Testis (tissue), 2 donors: ENCODE measurements at regions not wholly inside any gene's neighbourhood (a gene's known extent, or its start where the extent isn't known, plus 50 kb on each side); places are given as distances from the start of the nearest gene placed in this dataset.

ENCODE experiments used
- DNase-seq: peaks from one replicate; pipeline ENCODE4 v3.0.0-alpha.2; 2019
- H3K27ac ChIP-seq, 2 donors: fragments of 200-600 bp; sonication (generic); one replicate each; pipeline ENCODE4 v1.5.1; 2019
- H3K27me3 ChIP-seq: fragments of 200-600 bp; sonication (generic); one replicate; pipeline ENCODE4 v1.5.1; 2019
- H3K36me3 ChIP-seq: fragments of 200-600 bp; sonication (generic); one replicate; pipeline ENCODE4 v1.5.1; 2017; ENCODE audit warnings: low read depth; ENCODE audit errors: missing control alignments
- H3K4me1 ChIP-seq: fragments of 200-600 bp; sonication (generic); one replicate; pipeline ENCODE4 v1.5.1; 2019
- H3K4me3 ChIP-seq, 2 donors: fragments of 200-600 bp; sonication (generic); one replicate each; pipeline ENCODE4 v1.5.1; 2017 to 2019
- H3K9me3 ChIP-seq: fragments of 200-600 bp; sonication (generic); one replicate; pipeline ENCODE4 v1.5.1; 2017
- POLR2A ChIP-seq: fragments of 450-650 bp; IDR thresholded peaks from one replicate; pipeline ENCODE4 v1.6.1; 2017; ENCODE audit warnings: antibody characterized with exemption, mild to moderate bottlenecking, moderate library complexity
- WGBS, 2 donors: methylation state at CpG; one replicate each; pipeline ENCODE4 v1.1.5; 2018; 5-methylcytosine and 5-hydroxymethylcytosine counted together
- intact Hi-C: fragments of 100-400 bp; cut with DNase I; formaldehyde crosslinking; loops from one replicate; pipeline ENCODE4 v1.15.1; 2023; ENCODE audit warnings: low total_unique reads
- TF ChIP-seq, protein P1 (sequence below), 3 experiments: fragments of 450-650 bp in 2 of 3; fragments of 200-600 bp in 1 of 3; sonication (generic) in 1 of 3; IDR thresholded peaks; one replicate each; pipeline ENCODE4 v1.5.1; 2016 to 2019; ENCODE audit warnings: antibody characterized with exemption in 3 of 3, mild to moderate bottlenecking in 2 of 3, moderate library complexity in 1 of 3

DNA sequence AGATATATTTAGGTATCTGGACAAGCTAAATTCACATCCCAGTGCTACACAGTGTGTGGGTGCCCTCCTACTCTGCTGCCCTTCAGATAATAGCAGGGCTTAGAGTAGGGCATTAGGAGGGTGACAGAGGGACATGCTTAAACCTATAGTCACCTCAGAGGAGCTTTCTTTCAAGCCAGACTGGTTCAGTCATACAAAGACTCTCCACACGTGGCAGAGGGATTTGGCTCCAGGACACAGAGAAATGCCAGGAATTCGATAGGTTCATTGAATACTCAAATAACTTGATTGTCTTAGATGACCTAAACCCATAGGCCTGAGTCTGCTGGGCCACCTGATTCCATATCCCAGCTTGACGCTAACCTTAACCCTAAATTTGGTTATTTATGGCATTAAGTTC is 163.5 kb downstream of the TPH2 start:
- Histone ChIP-seq H3K4me3 (no peak overlapping the region), H3K27me3 (no peaks in the 10 kb centered on the region), H3K36me3 (no peaks in the 10 kb centered on the region), H3K9me3 (no peaks in the 10 kb centered on the region), H3K4me1 (no peaks in the 10 kb centered on the region), H3K27ac (no peak overlapping the region)
- no peak for TF ChIP-seq POLR2A
- TF ChIP-seq, protein P1, sequence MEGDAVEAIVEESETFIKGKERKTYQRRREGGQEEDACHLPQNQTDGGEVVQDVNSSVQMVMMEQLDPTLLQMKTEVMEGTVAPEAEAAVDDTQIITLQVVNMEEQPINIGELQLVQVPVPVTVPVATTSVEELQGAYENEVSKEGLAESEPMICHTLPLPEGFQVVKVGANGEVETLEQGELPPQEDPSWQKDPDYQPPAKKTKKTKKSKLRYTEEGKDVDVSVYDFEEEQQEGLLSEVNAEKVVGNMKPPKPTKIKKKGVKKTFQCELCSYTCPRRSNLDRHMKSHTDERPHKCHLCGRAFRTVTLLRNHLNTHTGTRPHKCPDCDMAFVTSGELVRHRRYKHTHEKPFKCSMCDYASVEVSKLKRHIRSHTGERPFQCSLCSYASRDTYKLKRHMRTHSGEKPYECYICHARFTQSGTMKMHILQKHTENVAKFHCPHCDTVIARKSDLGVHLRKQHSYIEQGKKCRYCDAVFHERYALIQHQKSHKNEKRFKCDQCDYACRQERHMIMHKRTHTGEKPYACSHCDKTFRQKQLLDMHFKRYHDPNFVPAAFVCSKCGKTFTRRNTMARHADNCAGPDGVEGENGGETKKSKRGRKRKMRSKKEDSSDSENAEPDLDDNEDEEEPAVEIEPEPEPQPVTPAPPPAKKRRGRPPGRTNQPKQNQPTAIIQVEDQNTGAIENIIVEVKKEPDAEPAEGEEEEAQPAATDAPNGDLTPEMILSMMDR (IDR thresholded peaks at IDR 0.05) = no peak
- no peak for DNase-seq
- 78 to 80% methylated on average over 3 of the region's 3 CpGs for WGBS, 2 donors
- intact Hi-C loops = no loop called here

DNA sequence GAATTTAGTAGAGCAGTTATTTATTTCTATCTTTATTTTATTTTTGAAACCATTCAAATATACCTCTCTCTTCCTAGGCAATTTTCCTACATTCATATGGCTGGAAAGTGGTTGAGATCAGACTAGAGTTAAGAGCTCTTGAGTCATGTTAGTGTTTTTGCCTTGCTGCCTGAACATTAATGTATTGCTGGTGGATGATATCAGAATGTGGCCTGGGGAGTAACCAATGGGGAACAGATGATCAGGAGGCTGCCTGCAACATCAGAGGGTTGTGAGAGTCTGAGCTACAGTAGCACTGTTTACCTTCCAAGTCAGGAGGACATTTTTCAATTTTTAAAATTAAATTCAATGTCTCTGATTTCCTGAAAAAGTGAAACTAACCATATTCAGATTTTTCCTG is 166.3 kb upstream of the TRHDE start:
- H3K4me1 ChIP-seq = no peaks in the 10 kb centered on the region
- no peak overlapping the region for H3K27ac ChIP-seq
- TF ChIP-seq POLR2A = no peak
- TF ChIP-seq, protein P1 (IDR thresholded peaks at IDR 0.05) = no peak
- no peaks in the 10 kb centered on the region for H3K27me3 ChIP-seq
- no peak for DNase-seq
- H3K9me3 ChIP-seq = no peaks in the 10 kb centered on the region
- H3K4me3 ChIP-seq = no peak overlapping the region
- no peaks in the 10 kb centered on the region for H3K36me3 ChIP-seq
- intact Hi-C loops = no loop called here

- no peaks in the 10 kb centered on the region for H3K27me3 ChIP-seq
- 73 to 74% methylated on average over 5 of the region's 5 CpGs for WGBS, 2 donors
- H3K36me3 ChIP-seq = no peaks in the 10 kb centered on the region
- no peak overlapping the region for H3K4me3 ChIP-seq
- H3K9me3 ChIP-seq = no peaks in the 10 kb centered on the region
- DNase-seq = no peak
- TF ChIP-seq, protein P1 (IDR thresholded peaks at IDR 0.05) = no peak
- no peak for TF ChIP-seq POLR2A
- intact Hi-C loops = no loop called here
- no peaks in the 10 kb centered on the region for H3K4me1 ChIP-seq
- no peak overlapping the region for H3K27ac ChIP-seq
Observed at GRCh38 chr12:72110937-72111650, 161.1 kb upstream of the TRHDE start.

GRCh38 chr12:72111706-72112105 is 160.5 kb upstream of the TRHDE start:
- no peak overlapping the region for H3K27ac ChIP-seq
- no peak for TF ChIP-seq POLR2A
- TF ChIP-seq, protein P1 (IDR thresholded peaks at IDR 0.05) = no peak
- no peak for DNase-seq
- 68 to 72% methylated on average over 3 of the region's 3 CpGs for WGBS, 2 donors
- H3K9me3 ChIP-seq = no peaks in the 10 kb centered on the region
- H3K36me3 ChIP-seq = no peaks in the 10 kb centered on the region
- H3K4me3 ChIP-seq = no peak overlapping the region
- intact Hi-C loops = no loop called here
- H3K27me3 ChIP-seq = no peaks in the 10 kb centered on the region
- no peaks in the 10 kb centered on the region for H3K4me1 ChIP-seq

GRCh38 chr12:72133497-72134055 is 138.6 kb upstream of the TRHDE start:
- 36 to 56% methylated on average over 1 of the region's 1 CpG for WGBS, 2 donors
- DNase-seq = no peak
- H3K4me1 ChIP-seq = no peaks in the 10 kb centered on the region
- H3K27ac ChIP-seq = no peak overlapping the region
- H3K9me3 ChIP-seq = no peaks in the 10 kb centered on the region
- no peaks in the 10 kb centered on the region for H3K36me3 ChIP-seq
- H3K27me3 ChIP-seq = no peaks in the 10 kb centered on the region
- no peak for TF ChIP-seq POLR2A
- TF ChIP-seq, protein P1 (IDR thresholded peaks at IDR 0.05) = no peak
- no peak overlapping the region for H3K4me3 ChIP-seq
- intact Hi-C loops = no loop called here
